HPDE6-E6E7 (cell line): ENCODE measurements at regions not wholly inside any gene's neighbourhood (a gene's known extent, or its start where the extent isn't known, plus 50 kb on each side); places are given as distances from the start of the nearest gene placed in this dataset.

Experiments
- DNase-seq: peaks from one replicate; pipeline ENCODE4 v3.0.0; 2011; ENCODE audit warnings: missing footprints; ENCODE audit errors: extremely low spot score

DNA sequence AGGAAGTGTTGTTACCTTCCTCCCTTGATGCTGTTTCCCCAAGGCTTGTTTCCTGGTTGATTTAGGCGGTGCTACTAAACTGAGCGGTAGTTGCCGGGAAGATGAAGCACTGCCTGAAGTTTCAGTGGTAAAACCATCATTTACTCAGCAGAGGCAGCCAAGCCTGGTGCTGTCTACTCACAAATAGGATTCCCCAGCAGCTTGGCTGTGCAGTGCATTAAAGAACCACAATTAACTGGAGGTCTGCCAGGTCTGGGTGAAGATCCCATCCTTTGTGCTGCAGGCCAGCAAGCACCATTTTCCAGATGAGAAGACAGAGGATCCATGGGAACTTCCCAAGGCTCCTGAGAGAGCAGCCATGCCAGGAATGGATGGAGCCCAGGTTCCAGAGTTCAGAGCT, 231.9 kb upstream of the E2F8 start:
- DNase-seq, result no peak

GRCh38 chr11:19467904-19468303, 227.2 kb upstream of the E2F8 start:
- no peak for DNase-seq

- DNase-seq, result no peak
Observed at GRCh38 chr11:19466314-19466713, 225.6 kb upstream of the E2F8 start.

- no peak for DNase-seq
Observed at GRCh38 chr11:19463976-19464375, 223.2 kb upstream of the E2F8 start.

DNA sequence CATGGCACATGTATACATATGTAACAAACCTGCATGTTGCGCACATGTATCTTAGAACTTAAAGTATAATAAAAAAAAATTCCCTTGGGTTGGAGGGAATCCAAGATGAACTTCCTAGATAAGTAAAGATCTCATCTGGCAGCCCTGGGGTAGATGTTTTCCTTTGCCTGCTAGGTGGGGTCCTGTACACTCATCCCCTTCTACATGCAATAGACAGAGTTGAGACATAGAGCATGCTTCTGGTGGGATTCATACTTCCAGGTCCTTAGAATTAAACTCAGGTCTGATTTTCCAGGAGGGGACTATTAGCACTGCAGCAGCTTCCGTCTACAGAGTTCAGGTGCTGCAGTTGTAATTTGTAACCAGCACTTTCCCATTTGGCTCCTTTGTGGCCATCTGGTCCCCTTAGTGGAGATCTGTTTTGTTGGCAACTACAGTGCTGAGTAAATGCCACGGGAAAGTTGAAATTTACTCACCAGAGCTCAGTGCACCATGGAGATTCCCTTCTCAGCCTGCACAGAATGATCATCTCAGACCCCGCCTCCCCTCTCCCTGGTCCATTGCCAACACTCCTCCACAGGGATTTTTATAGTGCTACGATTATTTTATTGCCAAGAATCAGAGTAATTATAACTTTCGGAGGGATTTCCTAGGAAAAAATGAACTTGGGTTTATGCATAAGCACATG, 220.1 kb upstream of the E2F8 start:
- no peak for DNase-seq

- no peak for DNase-seq
Observed at GRCh38 chr11:19459240-19459639, 218.5 kb upstream of the E2F8 start.

DNA sequence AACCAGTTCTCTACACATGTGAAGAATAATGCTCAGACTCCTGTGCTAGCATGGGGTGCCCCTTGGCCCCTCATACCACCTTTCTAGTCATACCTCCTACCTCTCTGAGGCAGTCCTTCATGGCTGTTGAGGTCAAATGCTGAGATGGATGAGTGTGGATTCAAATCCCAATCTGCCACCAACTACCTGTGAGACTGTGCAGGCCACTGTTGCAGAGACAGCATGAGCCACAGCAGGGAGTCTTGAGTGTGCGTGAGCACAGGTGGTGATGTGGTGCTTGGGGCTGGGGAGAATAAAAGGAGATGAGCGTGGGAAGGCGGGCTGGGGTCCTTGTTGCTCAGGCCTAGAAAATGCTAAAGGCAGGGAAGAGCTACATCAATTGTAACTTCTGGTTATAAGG, 218.0 kb upstream of the E2F8 start:
- no peak for DNase-seq

- DNase-seq, result no peak
Observed at GRCh38 chr11:19458231-19458630, 217.5 kb upstream of the E2F8 start.

DNA sequence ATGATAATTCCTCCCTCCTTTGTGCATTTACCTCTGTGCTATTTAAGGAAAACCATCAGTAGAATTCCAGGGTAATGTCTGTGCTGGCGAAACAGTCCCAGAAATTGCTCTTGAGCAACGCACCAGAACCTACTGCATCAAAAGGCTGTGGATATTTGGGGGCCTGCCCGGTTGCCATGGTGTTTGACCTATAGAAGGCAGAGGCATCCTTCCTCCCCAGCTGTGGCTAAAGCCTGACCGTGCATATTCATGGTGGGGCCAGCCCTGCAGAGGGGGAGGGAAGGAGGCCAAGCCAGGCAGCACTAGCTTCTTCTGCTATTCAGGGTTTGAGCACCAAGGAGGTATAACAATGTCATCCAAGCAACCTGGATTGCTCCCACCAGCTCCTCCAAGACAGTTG, 215.0 kb upstream of the E2F8 start:
- DNase-seq, result no peak

DNA sequence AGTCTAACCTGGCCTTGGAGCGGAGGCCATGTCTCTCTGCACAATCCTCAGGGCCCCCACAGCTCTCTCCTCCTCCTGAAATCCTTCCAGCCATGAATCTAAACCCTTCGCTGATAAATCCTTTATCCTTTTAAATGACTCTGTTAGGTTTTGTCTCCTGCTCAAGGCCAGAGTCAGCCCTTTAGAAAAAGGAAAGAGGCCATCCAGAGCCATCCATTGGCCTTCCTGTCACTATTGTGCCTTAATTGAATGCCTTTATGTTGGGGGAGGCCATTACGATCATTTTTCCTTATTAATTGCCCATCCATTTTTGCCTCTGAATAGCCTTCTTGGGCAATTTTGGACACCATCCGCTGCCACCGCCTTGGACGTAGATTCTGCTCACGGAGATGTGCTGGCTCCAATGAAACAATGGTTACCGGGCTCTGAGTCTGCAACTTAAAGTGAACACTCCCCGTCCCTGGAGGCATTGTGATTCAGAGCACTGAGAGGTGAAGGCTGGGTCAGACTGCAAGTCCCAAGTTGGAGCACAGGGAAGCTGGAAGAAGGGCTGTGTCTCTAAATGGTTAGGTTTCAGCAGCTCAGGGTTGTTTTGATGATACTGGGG, 213.0 kb upstream of the E2F8 start:
- DNase-seq, result peak; percentile 73

DNA sequence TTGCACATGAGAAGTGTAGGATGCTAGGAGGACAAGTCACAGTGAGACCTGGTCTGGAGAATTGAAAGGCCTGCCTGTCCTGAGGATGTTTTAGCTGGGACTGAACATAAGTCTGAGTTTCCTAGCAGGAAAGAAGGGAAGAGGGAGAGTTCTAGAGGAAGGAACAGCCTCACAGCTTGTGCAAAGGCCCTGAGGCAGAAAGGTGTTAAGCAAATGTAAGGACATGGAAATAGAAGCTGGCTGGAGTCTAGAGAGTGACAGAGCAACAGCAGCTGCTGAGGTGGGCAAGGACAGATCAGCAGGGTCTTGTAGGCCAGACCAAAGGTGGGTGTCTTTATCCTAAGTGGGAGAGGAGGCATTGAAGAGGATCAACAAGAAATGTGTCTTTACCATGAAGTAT, 210.9 kb upstream of the E2F8 start:
- DNase-seq, result no peak

GRCh38 chr11:19450282-19450681, 209.5 kb upstream of the E2F8 start:
- DNase-seq, result no peak

DNA sequence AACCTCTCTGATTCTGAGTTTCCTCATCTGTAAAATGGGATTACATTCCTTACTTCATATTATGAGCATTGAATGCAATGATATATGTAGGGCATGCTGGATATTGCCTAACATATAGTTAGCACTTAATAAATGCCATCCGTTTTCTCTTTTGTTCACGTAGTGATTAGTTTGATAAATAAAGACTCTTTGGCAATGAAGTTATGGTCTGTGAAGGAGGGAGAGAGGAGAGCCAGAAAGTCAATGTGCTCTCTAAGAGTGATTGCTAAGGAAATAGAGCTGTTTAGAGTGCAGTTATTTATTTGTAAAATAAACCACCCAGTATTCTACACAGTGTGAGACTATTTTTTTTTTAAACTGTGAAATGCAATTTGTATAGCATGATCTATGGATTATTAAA, 207.9 kb upstream of the E2F8 start:
- DNase-seq, result no peak

GRCh38 chr11:19447150-19447566, 206.4 kb upstream of the E2F8 start:
- DNase-seq, result no peak

DNA sequence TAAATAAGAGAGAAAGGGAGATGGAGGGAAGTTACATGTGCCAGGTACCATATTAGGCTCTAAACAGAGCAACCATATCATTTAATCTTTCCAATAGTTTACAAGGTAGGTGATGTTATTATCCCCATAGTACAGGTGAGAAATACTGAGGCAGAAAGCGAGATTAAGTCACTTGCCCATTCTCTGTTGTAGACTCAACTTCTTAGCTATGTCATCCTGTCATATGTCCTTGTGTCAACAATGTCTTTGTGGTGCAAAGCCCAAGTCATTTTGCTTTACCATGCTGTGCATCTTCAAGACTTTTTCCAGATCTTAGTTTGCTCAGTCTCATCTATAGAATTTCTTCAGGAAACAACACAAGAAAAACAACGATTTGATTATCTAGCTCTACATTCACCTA, 205.0 kb upstream of the E2F8 start:
- DNase-seq, result no peak

DNA sequence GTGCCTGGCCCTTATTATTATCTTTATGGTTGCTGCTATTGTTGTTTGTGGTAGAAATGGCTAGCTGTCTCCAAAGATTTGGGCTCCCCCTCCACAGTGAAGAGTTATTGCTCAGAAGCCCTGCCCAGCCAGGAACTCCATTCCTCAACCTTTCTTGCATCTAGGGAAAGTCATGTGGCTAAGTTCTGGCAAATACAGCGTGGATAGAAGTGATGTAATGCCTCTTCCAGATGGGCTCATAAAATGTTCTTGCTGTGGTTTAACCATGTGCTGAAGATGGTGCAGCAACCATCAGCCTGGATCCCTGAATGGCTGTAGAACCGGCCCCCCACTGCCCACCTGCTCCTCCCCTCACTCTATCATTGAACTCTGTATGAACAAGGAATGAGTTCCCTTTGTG, 203.5 kb upstream of the E2F8 start:
- no peak for DNase-seq

- no peak for DNase-seq
Observed at GRCh38 chr11:19442554-19442910, 201.8 kb upstream of the E2F8 start.

DNA sequence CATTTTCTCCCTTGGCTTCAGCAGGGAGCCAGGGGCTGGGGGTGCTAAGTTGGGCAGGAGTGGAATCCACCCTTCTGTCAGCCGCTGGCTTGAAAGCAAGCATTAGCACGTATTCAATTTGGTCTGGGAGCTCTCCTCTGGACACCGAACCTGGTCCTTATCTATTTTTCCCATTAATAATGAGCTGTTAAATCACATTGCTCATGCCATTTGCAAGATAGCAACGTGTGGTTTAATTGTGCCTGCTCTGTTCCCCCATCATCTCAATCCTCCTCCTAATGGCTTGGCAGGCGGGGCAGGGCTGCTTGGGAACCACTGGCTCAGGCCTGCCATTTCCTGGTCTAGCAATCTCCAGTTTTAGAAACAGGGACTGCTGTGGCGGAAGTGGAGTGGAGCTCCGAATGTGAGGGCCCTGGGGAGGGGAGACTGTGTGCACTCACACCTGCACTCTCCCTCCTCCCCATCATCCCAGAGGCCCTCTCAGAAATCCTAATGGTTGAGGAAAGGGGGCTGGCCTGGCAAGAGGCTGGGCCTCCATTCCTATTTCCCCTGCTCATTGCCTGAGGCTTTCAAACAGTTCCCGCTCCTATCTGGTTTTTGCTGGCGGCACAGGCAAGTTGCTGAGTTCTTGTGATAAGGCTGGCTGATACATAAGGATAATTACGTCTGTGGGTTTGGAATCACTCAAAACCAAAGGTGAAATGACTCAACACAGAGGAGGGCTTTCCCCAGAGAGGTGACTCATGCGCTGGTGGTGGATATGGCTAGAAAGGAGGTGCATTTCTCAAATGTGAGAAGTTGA, 201.2 kb upstream of the E2F8 start:
- DNase-seq, result peak; percentile 90

DNA sequence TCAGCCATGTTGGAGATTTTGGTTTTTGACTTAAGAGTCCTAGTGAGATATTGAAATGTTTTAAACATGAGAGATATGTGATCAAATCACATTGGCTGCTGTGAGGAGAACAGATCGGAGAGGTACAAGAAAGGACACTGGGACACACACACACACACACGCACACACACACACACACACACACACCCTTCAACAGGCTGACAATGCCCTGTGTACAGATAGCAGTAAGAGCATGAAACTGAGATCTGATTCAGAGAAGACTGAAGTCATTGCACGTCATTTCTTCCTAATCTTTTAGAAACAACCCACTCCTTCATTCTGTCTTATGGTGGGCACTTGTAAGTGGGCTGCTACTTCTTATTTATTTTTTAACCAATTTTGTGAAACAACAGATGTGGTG, 200.5 kb upstream of the E2F8 start:
- no peak for DNase-seq

DNA sequence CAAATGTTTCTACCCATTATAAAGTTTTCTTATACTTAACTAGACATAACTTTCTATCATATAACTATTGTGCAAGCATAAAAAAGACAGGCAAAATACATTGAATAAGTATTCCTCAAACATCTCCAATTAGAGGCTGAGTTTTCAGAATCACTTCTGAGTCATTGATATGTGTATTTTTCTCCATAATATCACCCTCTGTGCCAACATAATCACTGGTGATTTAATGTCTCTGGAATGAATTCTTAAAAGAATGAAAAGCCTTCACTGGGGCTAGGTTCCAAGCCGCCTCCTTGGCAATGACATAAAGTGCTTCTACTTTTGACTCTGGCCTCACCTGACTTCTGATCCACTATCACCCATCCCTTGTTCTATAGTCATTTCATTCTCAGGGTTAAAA, 197.0 kb upstream of the E2F8 start:
- DNase-seq, result peak; percentile 38

GRCh38 chr11:19436932-19437331, 196.2 kb upstream of the E2F8 start:
- DNase-seq, result no peak

GRCh38 chr11:19435306-19435989, 194.7 kb upstream of the E2F8 start:
- no peak for DNase-seq

- no peak for DNase-seq
Observed at GRCh38 chr11:19433791-19434190, 193.0 kb upstream of the E2F8 start.
